ENCODE measurements at regions not wholly inside any gene's neighbourhood (a gene's known extent, or its start where the extent isn't known, plus 50 kb on each side); places are given as distances from the start of the nearest gene placed in this dataset.

- H3K4me3 ChIP-seq (ENCODE audit: low read depth, low read length) = no peak overlapping the region
- DNase-seq (ENCODE audit: low read depth) = no peak
- no peak for TF ChIP-seq MAX (IDR thresholded peaks at IDR 0.05; ENCODE audit: low read depth, low read length)
- TF ChIP-seq CTCF (IDR thresholded peaks at IDR 0.05; ENCODE audit: low read depth, low read length) = no peak
- no peak for TF ChIP-seq POLR2A (IDR thresholded peaks at IDR 0.05; ENCODE audit: extremely low read depth, insufficient read length)
- TF ChIP-seq MYC (IDR thresholded peaks at IDR 0.05; ENCODE audit: low read depth, low read length) = no peak
Measured at GRCh38 chr5:162514116-162514515, 446.5 kb downstream of the GABRG2 start.

GRCh38 chr5:162520878-162521277, 453.3 kb downstream of the GABRG2 start:
- no peak for DNase-seq (ENCODE audit: low read depth)
- no peak overlapping the region for H3K4me3 ChIP-seq (ENCODE audit: low read depth, low read length)
- TF ChIP-seq CTCF (IDR thresholded peaks at IDR 0.05; ENCODE audit: low read depth, low read length) (no peak), MYC (IDR thresholded peaks at IDR 0.05; ENCODE audit: low read depth, low read length) (no peak), MAX (IDR thresholded peaks at IDR 0.05; ENCODE audit: low read depth, low read length) (no peak), POLR2A (IDR thresholded peaks at IDR 0.05; ENCODE audit: extremely low read depth, insufficient read length) (no peak)

GRCh38 chr5:162529209-162529608, 461.6 kb downstream of the GABRG2 start:
- DNase-seq (ENCODE audit: low read depth) = no peak
- TF ChIP-seq MYC (IDR thresholded peaks at IDR 0.05; ENCODE audit: low read depth, low read length) = no peak
- no peak for TF ChIP-seq MAX (IDR thresholded peaks at IDR 0.05; ENCODE audit: low read depth, low read length)
- TF ChIP-seq CTCF (IDR thresholded peaks at IDR 0.05; ENCODE audit: low read depth, low read length) = no peak
- TF ChIP-seq POLR2A (IDR thresholded peaks at IDR 0.05; ENCODE audit: extremely low read depth, insufficient read length) = no peak
- no peak overlapping the region for H3K4me3 ChIP-seq (ENCODE audit: low read depth, low read length)

GRCh38 chr5:162529886-162530285, 462.3 kb downstream of the GABRG2 start:
- no peak for DNase-seq (ENCODE audit: low read depth)
- TF ChIP-seq POLR2A (IDR thresholded peaks at IDR 0.05; ENCODE audit: extremely low read depth, insufficient read length) (no peak), MYC (IDR thresholded peaks at IDR 0.05; ENCODE audit: low read depth, low read length) (no peak), CTCF (IDR thresholded peaks at IDR 0.05; ENCODE audit: low read depth, low read length) (no peak), MAX (IDR thresholded peaks at IDR 0.05; ENCODE audit: low read depth, low read length) (no peak)
- no peak overlapping the region for H3K4me3 ChIP-seq (ENCODE audit: low read depth, low read length)

GRCh38 chr5:162543437-162543836, 475.9 kb downstream of the GABRG2 start:
- TF ChIP-seq POLR2A (IDR thresholded peaks at IDR 0.05; ENCODE audit: extremely low read depth, insufficient read length) (no peak), MAX (IDR thresholded peaks at IDR 0.05; ENCODE audit: low read depth, low read length) (no peak), CTCF (IDR thresholded peaks at IDR 0.05; ENCODE audit: low read depth, low read length) (no peak), MYC (IDR thresholded peaks at IDR 0.05; ENCODE audit: low read depth, low read length) (no peak)
- H3K4me3 ChIP-seq (ENCODE audit: low read depth, low read length) = no peak overlapping the region
- DNase-seq (ENCODE audit: low read depth) = no peak

- no peak for TF ChIP-seq CTCF (IDR thresholded peaks at IDR 0.05; ENCODE audit: low read depth, low read length)
- TF ChIP-seq POLR2A (IDR thresholded peaks at IDR 0.05; ENCODE audit: extremely low read depth, insufficient read length) = no peak
- DNase-seq (ENCODE audit: low read depth) = no peak
- H3K4me3 ChIP-seq (ENCODE audit: low read depth, low read length) = no peak overlapping the region
Measured at GRCh38 chr5:162544905-162545304, 477.3 kb downstream of the GABRG2 start.

Data from NB4 (cell line).